Peyer's patch (tissue), 4 donors: ENCODE measurements at regions not wholly inside any gene's neighbourhood (a gene's known extent, or its start where the extent isn't known, plus 50 kb on each side); places are given as distances from the start of the nearest gene placed in this dataset.

ENCODE experiments used
- CTCF ChIP-seq, 6 experiments: fragments of 450-650 bp in 4 of 6; fragments of 200-600 bp in 2 of 6; sonication (generic) in 1 of 6; IDR thresholded peaks; one replicate each; pipeline ENCODE4 v1.5.1; 2017 to 2019; ENCODE audit warnings: antibody characterized with exemption in 6 of 6, mild to moderate bottlenecking in 3 of 6, moderate library complexity in 1 of 6
- POLR2A ChIP-seq, 2 donors: fragments of 450-650 bp; IDR thresholded peaks; one replicate each; pipeline ENCODE4 v1.5.1; 2017; ENCODE audit warnings: antibody characterized with exemption in 2 of 2, mild to moderate bottlenecking in 2 of 2, moderate library complexity in 2 of 2

GRCh38 chr4:54473798-54474197, 184.0 kb upstream of the KIT start:
- TF ChIP-seq POLR2A (IDR thresholded peaks at IDR 0.05) (no peak), CTCF (IDR thresholded peaks at IDR 0.05) (no peak)
